DOHH2 (cell line): ENCODE measurements at regions not wholly inside any gene's neighbourhood (a gene's known extent, or its start where the extent isn't known, plus 50 kb on each side); places are given as distances from the start of the nearest gene placed in this dataset.

Experiments
- CTCF ChIP-seq: fragments of 200-600 bp; sonication (generic); IDR thresholded peaks from one replicate; pipeline ENCODE4 v1.5.1; 2014; ENCODE audit warnings: antibody characterized with exemption, mild to moderate bottlenecking, low read depth, low read length; ENCODE audit not compliant: poor library complexity, severe bottlenecking
- EZH2phosphoT487 ChIP-seq: fragments of 200-600 bp; sonication (generic); IDR thresholded peaks from 2 replicates; pipeline ENCODE4 v1.6.1; 2017; ENCODE audit warnings: borderline replicate concordance, mild to moderate bottlenecking, antibody characterized with exemption, low read length, moderate library complexity, mixed read lengths

DNA sequence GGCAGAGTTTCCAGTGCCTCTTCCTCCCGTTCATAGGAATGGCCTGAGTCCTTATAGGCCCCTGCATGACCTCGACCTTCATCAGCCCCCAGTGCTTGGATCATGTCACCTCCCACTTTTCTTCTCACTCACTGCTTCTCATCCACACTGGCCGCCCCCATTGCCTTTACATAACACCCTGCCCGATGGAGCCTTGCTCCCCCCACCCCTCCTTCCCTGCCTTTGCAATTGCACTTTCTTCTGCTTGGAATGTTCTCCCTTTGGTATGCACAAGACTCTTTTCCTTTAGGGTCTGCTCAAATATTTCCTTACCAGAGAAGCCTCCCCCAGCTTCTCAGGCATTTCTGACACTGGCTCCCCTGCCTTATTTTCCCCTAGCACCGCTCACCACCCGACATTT lies 125.2 kb upstream of the KCNJ6 start:
- TF ChIP-seq CTCF (no peak), EZH2phosphoT487 (no peak)
